ENCODE measurements at regions not wholly inside any gene's neighbourhood (a gene's known extent, or its start where the extent isn't known, plus 50 kb on each side); places are given as distances from the start of the nearest gene placed in this dataset.

GRCh38 chr1:184860535-184860934 is 105.9 kb upstream of the EDEM3 start (continued):
- no peak for TF ChIP-seq SAP30 (IDR thresholded peaks at IDR 0.05; ENCODE audit: insufficient read depth, insufficient replicate concordance, low read length)
- TF ChIP-seq TBP (IDR thresholded peaks at IDR 0.05; ENCODE audit: low read depth, low read length): no peak
